DMS 273 (cell line): ENCODE measurements at regions not wholly inside any gene's neighbourhood (a gene's known extent, or its start where the extent isn't known, plus 50 kb on each side); places are given as distances from the start of the nearest gene placed in this dataset.
"Not testable (repeated sequence)": the region's sequence is repeated elsewhere in the genome, so short reads cannot be mapped to it uniquely, and the experiment has no call there.

Experiments
- DNase-seq: peaks from one replicate; lab custom pipeline; 2025; ENCODE audit not compliant: unreplicated experiment; lab: John Stamatoyannopoulos, UW

- DNase-seq, result no peak
Measured at GRCh38 chr11:96761451-96761850, 371.6 kb downstream of the JRKL start.

GRCh38 chr11:96763244-96763643 lies 373.4 kb downstream of the JRKL start:
- DNase-seq, result no peak

GRCh38 chr11:96778272-96778671 lies 388.5 kb downstream of the JRKL start:
- DNase-seq, result no peak

GRCh38 chr11:96779030-96779429 lies 389.2 kb downstream of the JRKL start:
- DNase-seq, result no peak

GRCh38 chr11:96781082-96781481 lies 391.3 kb downstream of the JRKL start:
- no peak for DNase-seq

GRCh38 chr11:96782632-96783031 lies 392.8 kb downstream of the JRKL start:
- no peak for DNase-seq

GRCh38 chr11:96783311-96783710 lies 393.5 kb downstream of the JRKL start:
- peak; percentile 48 for DNase-seq

- DNase-seq, result no peak
Measured at GRCh38 chr11:96785073-96785472, 395.3 kb downstream of the JRKL start.

GRCh38 chr11:96794152-96794551 lies 404.3 kb downstream of the JRKL start:
- DNase-seq, result no peak

- no peak for DNase-seq
Measured at GRCh38 chr11:96798445-96798844, 408.6 kb downstream of the JRKL start.

- DNase-seq, result peak; percentile 41
Measured at GRCh38 chr11:96815236-96815635, 425.4 kb downstream of the JRKL start.

- no peak for DNase-seq
Measured at GRCh38 chr11:96817482-96818399, 427.9 kb downstream of the JRKL start.

- DNase-seq, result peak; percentile 41
Measured at GRCh38 chr11:96827164-96827563, 437.4 kb downstream of the JRKL start.

- DNase-seq, result no peak
Measured at GRCh38 chr11:96841792-96842191, 452.0 kb downstream of the JRKL start.

- DNase-seq, result no peak
Measured at GRCh38 chr11:96842731-96843130, 452.9 kb downstream of the JRKL start.

GRCh38 chr11:96854425-96854824 lies 464.6 kb downstream of the JRKL start:
- DNase-seq, result no peak

- DNase-seq, result not testable (repeated sequence)
Measured at GRCh38 chr11:96861722-96862121, 471.9 kb downstream of the JRKL start.

GRCh38 chr11:96863520-96863919 lies 473.7 kb downstream of the JRKL start:
- peak; percentile 84 for DNase-seq

GRCh38 chr11:96865020-96865419 lies 475.2 kb downstream of the JRKL start:
- no peak for DNase-seq

GRCh38 chr11:96869207-96869606 lies 479.4 kb downstream of the JRKL start:
- no peak for DNase-seq

- peak; percentile 20 for DNase-seq
Measured at GRCh38 chr11:96875712-96876111, 485.9 kb downstream of the JRKL start.

GRCh38 chr11:96878299-96879051 lies 488.7 kb downstream of the JRKL start:
- no peak for DNase-seq
